Esophagus squamous epithelium (tissue), 5 donors: ENCODE measurements at regions not wholly inside any gene's neighbourhood (a gene's known extent, or its start where the extent isn't known, plus 50 kb on each side); places are given as distances from the start of the nearest gene placed in this dataset.

Source experiments
- DNase-seq: peaks from one replicate; lab custom pipeline; 2025; lab: John Stamatoyannopoulos, UW
- H3K27ac ChIP-seq, 4 donors: fragments of 200-600 bp; sonication (generic); one replicate each; pipeline ENCODE4 v1.5.1; 2016 to 2019; ENCODE audit warnings: mild to moderate bottlenecking in 1 of 4
- H3K27me3 ChIP-seq, 4 donors: fragments of 200-600 bp; sonication (generic); 1 replicate in 3 of 4; 2 replicates in 1 of 4; pipeline versions ENCODE4 v1.5.1 to v1.6.0; 2017 to 2021; ENCODE audit warnings: antibody characterized with exemption in 1 of 4
- H3K36me3 ChIP-seq, 3 donors: fragments of 200-600 bp; sonication (generic); one replicate each; pipeline ENCODE4 v1.5.1; 2016 to 2019
- H3K4me1 ChIP-seq, 3 donors: fragments of 200-600 bp; sonication (generic); one replicate each; pipeline ENCODE4 v1.5.1; 2017 to 2019
- H3K4me3 ChIP-seq, 4 donors: fragments of 200-600 bp; sonication (generic); 1 replicate in 3 of 4; 2 replicates in 1 of 4; pipeline ENCODE4 v1.5.1; 2016 to 2019; ENCODE audit warnings: mild to moderate bottlenecking in 2 of 4, moderate library complexity in 1 of 4
- H3K9me3 ChIP-seq, 3 donors: fragments of 200-600 bp; sonication (generic); one replicate each; pipeline ENCODE4 v1.5.1; 2016 to 2019
- POLR2A ChIP-seq, 4 donors: fragments of 450-650 bp; IDR thresholded peaks; one replicate each; pipeline ENCODE4 v1.6.1; 2017; ENCODE audit warnings: antibody characterized with exemption in 4 of 4, mild to moderate bottlenecking in 4 of 4, moderate library complexity in 3 of 4
- WGBS, 2 donors: methylation state at CpG; one replicate each; pipeline ENCODE4 v1.1.5; 2018; 5-methylcytosine and 5-hydroxymethylcytosine counted together
- intact Hi-C: fragments of 100-400 bp; cut with DNase I; formaldehyde crosslinking; loops from one replicate; pipeline ENCODE4 v1.15.0; 2022
- small RNA-seq, 4 donors: library from RNA; depleted of rRNA; stranded (forward); fragments of <200 nt; gene quantifications; one replicate each; pipeline ENCODE3, GENCODE V24; 2016
- TF ChIP-seq, protein P1 (sequence below), 6 experiments: fragments of 450-650 bp in 4 of 6; fragments of 200-600 bp in 2 of 6; sonication (generic) in 2 of 6; IDR thresholded peaks; one replicate each; pipeline ENCODE4 v1.5.1; 2016 to 2019; ENCODE audit warnings: antibody characterized with exemption in 6 of 6, mild to moderate bottlenecking in 4 of 6, moderate library complexity in 4 of 6
- donor health status: DM: yes; HTN: yes; CAD: no.

DNA sequence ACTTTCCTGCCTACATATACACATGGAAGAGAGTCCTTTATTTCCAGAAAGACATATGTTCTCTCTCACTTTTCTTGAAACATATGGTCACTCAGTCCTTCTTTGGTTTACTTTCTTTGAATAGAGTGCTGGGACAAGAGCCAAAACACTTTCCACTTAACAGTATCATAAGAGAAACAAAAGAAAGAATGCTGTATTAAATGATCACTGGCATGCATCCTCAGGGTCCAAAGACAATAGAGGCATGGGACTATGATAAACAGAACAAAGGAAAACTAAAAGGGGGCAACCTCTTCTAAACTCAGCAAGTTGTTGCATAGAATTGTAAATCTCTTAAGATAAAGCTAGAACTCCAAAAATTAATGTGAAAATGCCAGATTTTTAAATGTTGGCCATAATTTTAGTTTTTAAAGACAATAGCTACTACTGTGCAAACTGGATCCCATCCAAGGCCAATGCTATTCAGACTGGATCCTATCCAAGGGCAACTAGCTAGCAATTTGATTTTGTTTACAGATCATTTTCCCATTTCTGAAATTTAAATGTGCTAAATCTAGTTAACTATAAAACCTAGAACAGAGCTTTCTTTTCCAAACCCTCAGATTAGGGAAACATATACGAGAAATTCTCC, 687.5 kb downstream of the SORCS3 start:
- WGBS, 2 donors = 29 to 54% methylated on average over 1 of the region's 1 CpG
- no peak for DNase-seq
- Histone ChIP-seq H3K4me1 (no peaks in the 10 kb centered on the region), H3K36me3 (no peaks in the 10 kb centered on the region), H3K27ac (no peak overlapping the region), H3K9me3 (no peaks in the 10 kb centered on the region), H3K4me3 (no peak overlapping the region), H3K27me3 (no peaks in the 10 kb centered on the region)
- intact Hi-C loops = no loop called here
- no peak for TF ChIP-seq POLR2A (IDR thresholded peaks at IDR 0.05)
- TF ChIP-seq, protein P1, sequence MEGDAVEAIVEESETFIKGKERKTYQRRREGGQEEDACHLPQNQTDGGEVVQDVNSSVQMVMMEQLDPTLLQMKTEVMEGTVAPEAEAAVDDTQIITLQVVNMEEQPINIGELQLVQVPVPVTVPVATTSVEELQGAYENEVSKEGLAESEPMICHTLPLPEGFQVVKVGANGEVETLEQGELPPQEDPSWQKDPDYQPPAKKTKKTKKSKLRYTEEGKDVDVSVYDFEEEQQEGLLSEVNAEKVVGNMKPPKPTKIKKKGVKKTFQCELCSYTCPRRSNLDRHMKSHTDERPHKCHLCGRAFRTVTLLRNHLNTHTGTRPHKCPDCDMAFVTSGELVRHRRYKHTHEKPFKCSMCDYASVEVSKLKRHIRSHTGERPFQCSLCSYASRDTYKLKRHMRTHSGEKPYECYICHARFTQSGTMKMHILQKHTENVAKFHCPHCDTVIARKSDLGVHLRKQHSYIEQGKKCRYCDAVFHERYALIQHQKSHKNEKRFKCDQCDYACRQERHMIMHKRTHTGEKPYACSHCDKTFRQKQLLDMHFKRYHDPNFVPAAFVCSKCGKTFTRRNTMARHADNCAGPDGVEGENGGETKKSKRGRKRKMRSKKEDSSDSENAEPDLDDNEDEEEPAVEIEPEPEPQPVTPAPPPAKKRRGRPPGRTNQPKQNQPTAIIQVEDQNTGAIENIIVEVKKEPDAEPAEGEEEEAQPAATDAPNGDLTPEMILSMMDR (IDR thresholded peaks at IDR 0.05) = no peak

Small RNAs in the stretch of these regions (small RNA-seq; reads per million reads assigned to genes)
- gene RNU6-463P = 0 to 0.15 (median 0) reads per million in 4 donors
